Skeletal muscle cell (primary cell): ENCODE measurements at regions not wholly inside any gene's neighbourhood (a gene's known extent, or its start where the extent isn't known, plus 50 kb on each side); places are given as distances from the start of the nearest gene placed in this dataset.
"Not testable (repeated sequence)": the region's sequence is repeated elsewhere in the genome, so short reads cannot be mapped to it uniquely, and the experiment has no call there.

Source experiments
- DNase-seq: peaks from one replicate; pipeline ENCODE4 v3.0.0-alpha.2; 2010; ENCODE audit warnings: low read depth
- H3K4me3 ChIP-seq: 2 replicates; pipeline ENCODE4 v1.5.1; 2011; ENCODE audit warnings: low read depth, mild to moderate bottlenecking, control low read depth, low read length, moderate library complexity

GRCh38 chr6:9360881-9361280 is 925.5 kb upstream of the SLC35B3 start:
- no peak overlapping the region for H3K4me3 ChIP-seq
- DNase-seq, result no peak

GRCh38 chr6:9347608-9348007 is 912.3 kb upstream of the SLC35B3 start:
- no peak for DNase-seq

GRCh38 chr6:9346923-9347322 is 911.6 kb upstream of the SLC35B3 start:
- H3K4me3 ChIP-seq, result no peak overlapping the region
- no peak for DNase-seq

More at GRCh38 chr6:9347608-9348007, 912.3 kb upstream of the SLC35B3 start:
- no peak overlapping the region for H3K4me3 ChIP-seq

GRCh38 chr6:9335431-9335830 is 900.1 kb upstream of the SLC35B3 start:
- no peak for DNase-seq
- no peak overlapping the region for H3K4me3 ChIP-seq

GRCh38 chr6:9334979-9335378 is 899.6 kb upstream of the SLC35B3 start:
- no peak overlapping the region for H3K4me3 ChIP-seq
- no peak for DNase-seq

DNA sequence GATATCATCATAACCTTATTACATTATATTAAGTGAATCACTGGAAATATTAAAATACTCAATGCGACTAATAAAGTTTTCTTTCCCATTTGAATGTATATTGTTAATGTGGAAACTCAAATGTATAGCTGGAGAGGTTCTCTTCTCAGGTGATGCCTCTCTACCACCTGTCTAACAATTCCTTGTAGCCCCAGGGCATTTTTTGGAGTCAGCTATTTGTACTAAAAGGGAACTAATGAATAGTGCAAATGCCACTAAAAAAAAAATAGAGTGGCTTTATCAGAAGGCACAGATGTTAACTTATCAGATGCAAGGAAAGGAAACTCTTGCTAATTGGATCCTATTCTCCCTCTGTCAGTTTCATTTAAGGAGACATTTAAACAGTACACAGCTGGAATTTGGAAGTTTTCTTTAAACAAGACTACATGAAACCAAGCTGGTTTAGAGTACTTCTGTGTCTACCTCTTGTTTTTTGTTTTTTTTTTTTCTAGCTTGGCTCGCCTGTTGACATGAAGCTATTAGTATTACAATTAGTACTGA is 897.0 kb upstream of the SLC35B3 start:
- no peak overlapping the region for H3K4me3 ChIP-seq
- no peak for DNase-seq

DNA sequence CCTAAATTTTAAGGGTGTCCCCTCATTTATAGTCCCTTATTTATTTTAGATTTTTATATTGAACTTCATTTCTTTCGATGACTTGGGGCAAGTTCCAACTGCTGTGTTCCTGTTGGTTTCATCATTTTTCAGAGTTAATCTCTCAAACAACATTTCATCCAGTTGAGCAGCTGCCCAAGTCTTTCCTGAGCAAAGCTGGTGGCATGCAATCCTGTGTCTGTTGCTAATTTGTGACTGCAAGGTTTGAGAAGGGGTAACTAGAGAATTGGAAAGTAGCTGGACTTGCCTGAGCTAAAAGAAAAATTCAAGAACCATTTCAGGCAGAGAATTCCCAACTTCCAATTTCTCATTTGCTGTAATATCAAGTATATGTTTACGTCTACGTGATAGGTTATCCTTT is 881.5 kb upstream of the SLC35B3 start:
- DNase-seq, result no peak
- H3K4me3 ChIP-seq, result no peak overlapping the region

GRCh38 chr6:9315966-9316650 is 880.8 kb upstream of the SLC35B3 start:
- no peak overlapping the region for H3K4me3 ChIP-seq
- no peak for DNase-seq

DNA sequence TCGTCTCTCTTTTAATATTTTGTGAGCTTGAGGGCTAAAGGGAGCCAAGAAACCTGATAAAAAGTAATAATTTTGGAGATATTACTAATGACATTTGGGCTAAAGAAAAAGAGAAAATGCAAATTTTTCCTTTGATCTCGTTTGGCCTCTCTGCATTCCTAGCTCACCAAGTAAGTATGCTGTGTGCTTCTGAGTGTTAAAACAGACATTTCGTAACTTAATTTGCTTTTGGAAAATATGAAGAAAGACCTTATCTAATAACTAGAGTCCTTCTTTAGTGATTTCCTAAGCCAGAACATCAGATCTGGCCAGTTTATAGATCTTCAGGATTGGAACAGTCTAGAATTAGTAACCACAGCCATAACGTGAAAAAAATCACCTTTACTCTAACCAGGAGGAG is 872.9 kb upstream of the SLC35B3 start:
- H3K4me3 ChIP-seq, result no peak overlapping the region
- DNase-seq, result no peak

DNA sequence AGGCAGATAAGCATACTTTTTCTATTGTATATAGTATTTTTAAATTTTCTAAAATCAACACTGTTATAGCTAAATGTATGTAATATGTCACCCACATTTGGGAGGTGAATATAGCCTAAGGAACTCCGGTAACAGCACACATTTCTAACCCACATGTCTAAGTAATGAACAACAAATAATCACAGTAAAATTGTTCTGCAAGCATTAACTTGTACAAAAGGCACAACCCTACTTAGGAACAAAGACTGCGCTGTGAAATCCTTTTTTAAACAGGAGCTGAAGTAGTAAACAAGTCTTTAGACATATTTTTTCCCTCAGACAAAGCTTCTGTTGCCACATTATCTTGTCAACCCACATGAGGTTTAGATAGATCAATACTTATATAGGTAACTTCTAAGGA is 872.4 kb upstream of the SLC35B3 start:
- no peak for DNase-seq
- H3K4me3 ChIP-seq, result no peak overlapping the region

DNA sequence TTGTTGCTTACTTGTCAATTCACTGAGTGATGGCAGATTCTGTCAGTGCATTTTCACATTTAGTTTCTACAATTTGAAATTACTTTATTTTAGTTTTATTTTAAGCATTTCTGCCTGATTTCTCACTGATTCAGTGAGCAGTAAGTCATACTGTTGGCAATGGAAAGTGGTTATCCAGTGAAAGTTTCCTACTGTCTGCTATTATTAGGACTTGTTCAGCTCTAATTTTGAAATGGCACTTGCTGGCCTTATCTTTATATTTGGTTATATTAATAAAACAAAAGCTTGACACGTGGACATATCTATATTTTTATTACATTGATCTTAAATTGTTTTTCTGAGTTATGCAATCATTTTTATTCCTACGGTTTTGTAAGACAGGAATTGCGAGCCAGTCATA is 871.8 kb upstream of the SLC35B3 start:
- no peak overlapping the region for H3K4me3 ChIP-seq
- DNase-seq, result no peak

DNA sequence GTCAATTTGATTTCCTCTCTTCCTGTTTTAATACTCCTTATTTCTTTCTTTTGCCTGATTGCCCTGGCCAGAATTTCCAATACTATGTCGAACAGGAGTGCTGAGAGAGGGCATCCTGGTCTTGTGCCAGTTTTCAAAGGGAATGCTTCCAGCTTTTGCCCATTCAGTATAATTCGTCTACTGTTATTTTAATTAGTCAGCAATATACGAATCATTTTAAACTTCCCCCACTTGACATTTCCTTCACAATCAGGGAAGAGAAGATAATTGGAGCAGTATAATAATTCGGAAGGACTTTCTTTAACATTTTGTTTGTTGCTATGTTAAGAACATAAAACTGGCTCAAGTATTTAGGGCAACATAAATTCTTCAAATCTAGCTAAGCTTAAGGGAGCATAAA is 860.3 kb upstream of the SLC35B3 start:
- DNase-seq, result no peak
- no peak overlapping the region for H3K4me3 ChIP-seq

- DNase-seq, result no peak
- H3K4me3 ChIP-seq, result no peak overlapping the region
Measured at GRCh38 chr6:9292975-9293374, 857.6 kb upstream of the SLC35B3 start.

DNA sequence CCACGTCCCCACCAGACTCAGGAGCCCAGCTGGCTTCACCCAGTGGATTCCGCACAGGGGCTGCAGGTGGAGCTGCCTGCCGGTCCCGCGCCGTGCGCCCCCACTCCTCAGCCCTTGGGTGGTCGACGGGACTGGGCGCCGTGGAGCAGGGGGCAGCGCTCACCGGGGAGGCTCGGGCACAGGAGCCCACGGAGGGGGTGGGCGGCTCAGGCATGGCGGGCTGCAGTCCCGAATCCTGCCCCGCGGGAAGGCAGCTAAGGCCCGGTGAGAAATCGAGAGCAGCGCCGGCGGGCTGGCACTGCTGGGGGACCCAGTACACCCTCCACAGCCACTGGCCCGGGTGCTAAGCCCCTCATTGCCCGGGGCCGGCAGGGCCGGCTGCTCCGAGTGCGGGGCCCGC is 855.0 kb upstream of the SLC35B3 start:
- H3K4me3 ChIP-seq, DNase-seq: not testable (repeated sequence)

DNA sequence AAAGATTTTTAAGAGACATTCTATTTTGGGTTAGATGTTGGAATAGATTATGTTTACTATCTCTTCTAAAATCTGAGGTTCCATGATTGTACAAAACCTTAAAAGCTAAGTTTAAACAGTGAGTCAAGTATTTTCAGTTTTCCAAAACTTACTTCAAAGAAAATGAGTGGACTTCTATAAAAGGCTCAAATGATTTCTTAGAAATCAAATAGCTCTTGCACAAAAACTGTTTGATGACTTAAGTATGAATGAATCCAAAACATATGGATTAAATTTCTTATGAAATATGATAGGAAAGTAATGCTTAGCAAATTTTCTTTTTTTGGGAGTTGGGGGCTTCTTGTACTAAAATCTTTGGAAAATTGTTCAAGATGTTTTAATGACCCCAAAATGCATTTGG is 837.3 kb upstream of the SLC35B3 start:
- DNase-seq, result no peak
- H3K4me3 ChIP-seq, result no peak overlapping the region

DNA sequence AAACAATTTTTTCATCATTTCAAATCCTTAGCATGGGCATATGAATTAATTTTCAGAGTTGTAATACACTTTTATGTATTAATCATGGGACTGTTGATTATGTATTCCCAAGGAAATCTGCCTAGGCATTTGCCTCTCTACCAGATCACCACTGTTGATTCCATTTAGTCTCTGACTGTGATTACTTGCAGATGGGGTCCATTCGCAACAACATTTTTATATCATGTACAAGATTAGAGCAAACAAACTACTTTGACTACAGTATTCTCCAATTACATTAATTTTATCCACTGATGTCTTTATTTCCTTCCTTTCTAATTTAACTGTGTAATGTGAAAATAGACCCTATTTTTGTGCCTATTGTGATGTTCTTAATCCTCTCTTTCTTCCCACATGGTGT is 831.4 kb upstream of the SLC35B3 start:
- H3K4me3 ChIP-seq, result no peak overlapping the region
- no peak for DNase-seq

DNA sequence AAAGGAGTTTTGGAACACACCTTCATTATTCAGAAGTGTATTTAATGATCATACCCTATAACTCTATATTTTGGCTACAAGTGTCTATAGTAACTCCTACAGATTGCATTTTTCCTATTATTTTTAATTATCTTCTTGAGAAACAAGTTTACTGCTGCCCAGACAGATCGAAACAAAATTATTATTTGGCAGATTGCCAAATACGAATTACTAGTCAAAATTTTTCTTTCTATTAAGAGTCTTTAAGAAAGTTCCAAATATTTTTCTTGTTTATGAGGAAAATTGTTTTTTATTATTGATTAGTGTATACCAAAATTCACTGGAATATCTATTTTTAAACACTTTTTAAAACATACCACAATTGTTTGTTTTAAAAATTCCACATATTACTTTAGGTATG is 821.9 kb upstream of the SLC35B3 start:
- no peak overlapping the region for H3K4me3 ChIP-seq
- DNase-seq, result no peak

DNA sequence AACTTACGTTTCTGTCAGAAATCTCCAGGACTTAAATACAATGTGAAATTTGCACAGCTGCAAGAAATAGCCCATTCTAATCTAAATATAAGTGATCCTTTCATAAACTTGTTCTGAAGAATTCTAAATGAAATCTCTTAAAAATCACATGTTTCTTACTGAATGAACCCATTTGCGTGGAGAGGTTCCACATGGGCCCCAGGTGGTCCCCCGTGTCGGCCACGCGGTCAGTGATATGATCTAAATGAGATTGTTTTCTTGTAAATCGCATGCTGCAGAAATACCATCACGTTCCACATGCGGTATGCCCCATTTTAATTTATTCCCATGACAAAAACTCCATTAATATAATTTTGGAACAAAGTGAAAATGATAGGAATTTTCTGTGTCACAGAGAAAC is 818.9 kb upstream of the SLC35B3 start:
- no peak overlapping the region for H3K4me3 ChIP-seq
- DNase-seq, result no peak

DNA sequence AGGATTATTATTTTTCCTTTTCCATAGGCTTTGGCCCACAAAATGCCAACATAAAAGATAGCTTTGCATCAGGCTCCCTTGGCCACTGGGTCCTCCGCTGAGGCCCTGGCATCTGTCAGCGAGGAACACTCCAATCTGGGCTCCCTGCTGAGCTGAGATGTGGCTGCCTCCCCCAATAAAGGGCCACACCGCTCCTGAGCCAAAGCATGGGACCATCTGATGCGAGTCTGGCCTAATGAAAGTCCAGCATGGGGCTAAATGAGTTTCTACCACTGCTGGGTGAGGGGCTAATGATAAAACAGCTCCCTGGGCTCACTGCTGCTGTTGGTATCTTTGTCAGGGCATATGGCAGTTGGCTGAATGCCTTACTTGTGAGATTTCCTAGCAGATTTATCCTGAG is 817.5 kb upstream of the SLC35B3 start:
- no peak for DNase-seq
- no peak overlapping the region for H3K4me3 ChIP-seq

- H3K4me3 ChIP-seq, result no peak overlapping the region
- no peak for DNase-seq
Measured at GRCh38 chr6:9250852-9251251, 815.5 kb upstream of the SLC35B3 start.

GRCh38 chr6:9248133-9248532 is 812.8 kb upstream of the SLC35B3 start:
- no peak for DNase-seq
- H3K4me3 ChIP-seq, result no peak overlapping the region

DNA sequence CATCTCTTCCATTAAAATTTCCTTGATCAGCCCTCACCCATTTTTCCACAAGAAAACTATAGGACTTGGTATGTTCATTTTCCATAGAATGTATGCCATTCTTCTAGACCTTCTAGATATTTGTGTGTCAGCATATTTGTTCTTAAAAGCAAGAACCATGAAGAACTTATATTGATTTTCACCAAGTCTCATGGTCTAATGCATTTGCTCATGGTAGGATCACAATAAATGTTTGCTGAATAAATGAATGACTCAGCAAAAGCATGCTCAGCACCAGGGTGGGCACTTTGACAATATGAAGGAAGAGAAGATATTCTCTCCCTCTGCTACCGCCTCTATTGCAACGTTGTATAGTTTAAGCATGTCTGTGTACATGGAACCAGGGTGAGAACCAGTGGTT is 805.5 kb upstream of the SLC35B3 start:
- DNase-seq, result no peak

More for the DNA sequence above, 805.5 kb upstream of the SLC35B3 start:
- H3K4me3 ChIP-seq, result no peak overlapping the region
